ENCODE measurements at regions not wholly inside any gene's neighbourhood (a gene's known extent, or its start where the extent isn't known, plus 50 kb on each side); places are given as distances from the start of the nearest gene placed in this dataset.

DNA sequence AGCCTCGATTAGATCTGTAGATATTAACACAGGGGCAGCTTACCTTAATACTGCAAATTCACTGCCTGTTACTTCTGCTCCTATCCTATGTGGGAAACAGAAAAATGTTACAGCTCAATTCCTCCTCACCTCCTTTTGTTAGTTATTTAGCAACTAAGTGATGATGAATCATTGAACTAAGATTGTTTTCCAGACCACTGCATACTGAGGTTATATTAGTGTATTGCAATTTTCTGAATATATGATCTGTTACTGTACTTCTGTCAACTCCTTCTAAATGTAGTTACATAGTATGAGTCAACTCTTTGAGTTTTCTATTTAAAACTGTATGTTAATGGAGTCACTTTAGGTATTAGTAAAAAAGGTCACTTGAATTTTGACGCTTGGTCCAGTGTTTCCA lies 331.5 kb upstream of the SLCO3A1 start:
- no peaks in the 10 kb centered on the region for H4K20me1 ChIP-seq (ENCODE audit: insufficient read depth)
- H3K9me3 ChIP-seq (ENCODE audit: low read length): no peaks in the 10 kb centered on the region
- H3F3A ChIP-seq (ENCODE audit: insufficient read depth, low read length, poor library complexity, severe bottlenecking): no peaks in the 10 kb centered on the region
- no peak overlapping the region for H2AFZ ChIP-seq (ENCODE audit: low read depth, low read length)
- no peak overlapping the region for H3K4me2 ChIP-seq (ENCODE audit: low read length)
- TF ChIP-seq, protein P1, sequence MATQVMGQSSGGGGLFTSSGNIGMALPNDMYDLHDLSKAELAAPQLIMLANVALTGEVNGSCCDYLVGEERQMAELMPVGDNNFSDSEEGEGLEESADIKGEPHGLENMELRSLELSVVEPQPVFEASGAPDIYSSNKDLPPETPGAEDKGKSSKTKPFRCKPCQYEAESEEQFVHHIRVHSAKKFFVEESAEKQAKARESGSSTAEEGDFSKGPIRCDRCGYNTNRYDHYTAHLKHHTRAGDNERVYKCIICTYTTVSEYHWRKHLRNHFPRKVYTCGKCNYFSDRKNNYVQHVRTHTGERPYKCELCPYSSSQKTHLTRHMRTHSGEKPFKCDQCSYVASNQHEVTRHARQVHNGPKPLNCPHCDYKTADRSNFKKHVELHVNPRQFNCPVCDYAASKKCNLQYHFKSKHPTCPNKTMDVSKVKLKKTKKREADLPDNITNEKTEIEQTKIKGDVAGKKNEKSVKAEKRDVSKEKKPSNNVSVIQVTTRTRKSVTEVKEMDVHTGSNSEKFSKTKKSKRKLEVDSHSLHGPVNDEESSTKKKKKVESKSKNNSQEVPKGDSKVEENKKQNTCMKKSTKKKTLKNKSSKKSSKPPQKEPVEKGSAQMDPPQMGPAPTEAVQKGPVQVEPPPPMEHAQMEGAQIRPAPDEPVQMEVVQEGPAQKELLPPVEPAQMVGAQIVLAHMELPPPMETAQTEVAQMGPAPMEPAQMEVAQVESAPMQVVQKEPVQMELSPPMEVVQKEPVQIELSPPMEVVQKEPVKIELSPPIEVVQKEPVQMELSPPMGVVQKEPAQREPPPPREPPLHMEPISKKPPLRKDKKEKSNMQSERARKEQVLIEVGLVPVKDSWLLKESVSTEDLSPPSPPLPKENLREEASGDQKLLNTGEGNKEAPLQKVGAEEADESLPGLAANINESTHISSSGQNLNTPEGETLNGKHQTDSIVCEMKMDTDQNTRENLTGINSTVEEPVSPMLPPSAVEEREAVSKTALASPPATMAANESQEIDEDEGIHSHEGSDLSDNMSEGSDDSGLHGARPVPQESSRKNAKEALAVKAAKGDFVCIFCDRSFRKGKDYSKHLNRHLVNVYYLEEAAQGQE (IDR thresholded peaks at IDR 0.05; ENCODE audit: borderline replicate concordance): no peak
- TF ChIP-seq MXI1 (conservative IDR thresholded peaks at IDR 0.05; ENCODE audit: poor library complexity, severe bottlenecking) (no peak), POLR2AphosphoS5 (IDR thresholded peaks at IDR 0.05) (no peak), SMC3 (conservative IDR thresholded peaks at IDR 0.05; ENCODE audit: poor library complexity) (no peak), EP300 (conservative IDR thresholded peaks at IDR 0.05; ENCODE audit: poor library complexity, severe bottlenecking) (no peak), TAF1 (IDR thresholded peaks at IDR 0.05; ENCODE audit: low read depth) (no peak), EZH2 (IDR thresholded peaks at IDR 0.05; ENCODE audit: borderline replicate concordance, insufficient read depth, low read length, poor library complexity, severe bottlenecking) (no peak)
- TF ChIP-seq, protein P2, sequence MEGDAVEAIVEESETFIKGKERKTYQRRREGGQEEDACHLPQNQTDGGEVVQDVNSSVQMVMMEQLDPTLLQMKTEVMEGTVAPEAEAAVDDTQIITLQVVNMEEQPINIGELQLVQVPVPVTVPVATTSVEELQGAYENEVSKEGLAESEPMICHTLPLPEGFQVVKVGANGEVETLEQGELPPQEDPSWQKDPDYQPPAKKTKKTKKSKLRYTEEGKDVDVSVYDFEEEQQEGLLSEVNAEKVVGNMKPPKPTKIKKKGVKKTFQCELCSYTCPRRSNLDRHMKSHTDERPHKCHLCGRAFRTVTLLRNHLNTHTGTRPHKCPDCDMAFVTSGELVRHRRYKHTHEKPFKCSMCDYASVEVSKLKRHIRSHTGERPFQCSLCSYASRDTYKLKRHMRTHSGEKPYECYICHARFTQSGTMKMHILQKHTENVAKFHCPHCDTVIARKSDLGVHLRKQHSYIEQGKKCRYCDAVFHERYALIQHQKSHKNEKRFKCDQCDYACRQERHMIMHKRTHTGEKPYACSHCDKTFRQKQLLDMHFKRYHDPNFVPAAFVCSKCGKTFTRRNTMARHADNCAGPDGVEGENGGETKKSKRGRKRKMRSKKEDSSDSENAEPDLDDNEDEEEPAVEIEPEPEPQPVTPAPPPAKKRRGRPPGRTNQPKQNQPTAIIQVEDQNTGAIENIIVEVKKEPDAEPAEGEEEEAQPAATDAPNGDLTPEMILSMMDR (IDR thresholded peaks at IDR 0.05; ENCODE audit: poor library complexity, severe bottlenecking): no peak
- H3K79me2 ChIP-seq (replicated peaks; ENCODE audit: insufficient read depth, low read length): no peaks in the 10 kb centered on the region
- no peak overlapping the region for H3K4me3 ChIP-seq (ENCODE audit: low read length)
- H3K9me2 ChIP-seq (ENCODE audit: insufficient read depth, low read length): no peaks in the 10 kb centered on the region
- H3K9ac ChIP-seq (ENCODE audit: low read length): no peak overlapping the region
- no peak overlapping the region for H3K27ac ChIP-seq (ENCODE audit: low read length)
- H3K36me3 ChIP-seq (ENCODE audit: insufficient read depth, low read length): no peaks in the 10 kb centered on the region
- H3K27me3 ChIP-seq (ENCODE audit: insufficient read depth, low read depth, low read length): no peaks in the 10 kb centered on the region

DNA sequence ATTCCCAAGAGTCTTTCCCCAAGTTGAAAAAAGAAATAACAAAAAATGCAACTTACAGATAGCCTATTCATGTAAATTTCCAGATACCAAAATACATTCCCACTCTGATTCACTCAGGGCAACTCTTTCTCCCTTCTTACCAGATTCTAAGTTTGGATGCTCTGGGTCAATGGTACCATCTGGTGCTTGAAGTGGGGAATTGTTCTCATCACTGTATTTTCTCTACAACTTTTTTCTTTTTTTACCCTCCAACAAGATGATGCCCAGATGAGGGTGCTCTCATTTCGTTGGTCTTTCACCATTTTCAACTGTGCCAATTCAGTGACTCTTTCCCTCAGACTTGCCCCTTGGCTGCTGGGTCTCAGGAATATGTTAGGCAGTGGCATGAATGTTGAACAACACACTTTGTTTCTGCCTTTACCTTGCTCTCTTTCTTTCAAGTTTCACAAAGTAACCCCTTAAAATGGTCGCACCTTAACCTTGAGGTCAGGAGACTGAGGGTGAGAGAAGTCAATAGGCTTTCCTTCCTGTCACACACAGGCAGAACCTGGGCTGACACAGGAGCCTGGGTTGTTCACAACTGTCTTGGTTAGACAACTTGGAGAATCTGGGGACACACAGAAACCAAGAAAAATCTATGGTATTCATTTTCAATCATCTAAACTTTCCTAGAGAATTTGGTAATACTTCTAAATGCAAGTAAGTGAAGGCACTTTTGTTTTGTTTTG lies 330.7 kb upstream of the SLCO3A1 start:
- H3K79me2 ChIP-seq (replicated peaks; ENCODE audit: insufficient read depth, low read length): no peaks in the 10 kb centered on the region
- no peak overlapping the region for H2AFZ ChIP-seq (ENCODE audit: low read depth, low read length)

More for the DNA sequence above, 330.7 kb upstream of the SLCO3A1 start:
- no peak for TF ChIP-seq EZH2 (IDR thresholded peaks at IDR 0.05; ENCODE audit: borderline replicate concordance, insufficient read depth, low read length, poor library complexity, severe bottlenecking)
- TF ChIP-seq POLR2AphosphoS5 (IDR thresholded peaks at IDR 0.05): no peak
- TF ChIP-seq MXI1 (conservative IDR thresholded peaks at IDR 0.05; ENCODE audit: poor library complexity, severe bottlenecking): no peak
- TF ChIP-seq SMC3 (conservative IDR thresholded peaks at IDR 0.05; ENCODE audit: poor library complexity): no peak
- no peak overlapping the region for H3K4me2 ChIP-seq (ENCODE audit: low read length)
- H3K9ac ChIP-seq (ENCODE audit: low read length): no peak overlapping the region
- H3K27ac ChIP-seq (ENCODE audit: low read length): no peak overlapping the region
- H3K4me3 ChIP-seq (ENCODE audit: low read length): no peak overlapping the region
- H3K27me3 ChIP-seq (ENCODE audit: insufficient read depth, low read depth, low read length): no peaks in the 10 kb centered on the region
- H3K9me2 ChIP-seq (ENCODE audit: insufficient read depth, low read length): no peaks in the 10 kb centered on the region
- H3K36me3 ChIP-seq (ENCODE audit: insufficient read depth, low read length): no peaks in the 10 kb centered on the region
- H3F3A ChIP-seq (ENCODE audit: insufficient read depth, low read length, poor library complexity, severe bottlenecking): no peaks in the 10 kb centered on the region
- H3K9me3 ChIP-seq (ENCODE audit: low read length): no peaks in the 10 kb centered on the region
- no peaks in the 10 kb centered on the region for H4K20me1 ChIP-seq (ENCODE audit: insufficient read depth)
